ENCODE measurements at regions not wholly inside any gene's neighbourhood (a gene's known extent, or its start where the extent isn't known, plus 50 kb on each side); places are given as distances from the start of the nearest gene placed in this dataset.

GRCh38 chr18:4789506-4789905, 334.4 kb upstream of the DLGAP1 start:
- no peak overlapping the region for H3K4me2 ChIP-seq (ENCODE audit: low read depth, low read length)
- no peaks in the 10 kb centered on the region for H3K4me1 ChIP-seq (ENCODE audit: low read length)
- H3F3A ChIP-seq (ENCODE audit: insufficient read depth, low read length), result no peaks in the 10 kb centered on the region
- no peak overlapping the region for H3K4me3 ChIP-seq (ENCODE audit: low read length)
- H3K36me3 ChIP-seq (replicated peaks; ENCODE audit: insufficient read depth, low read length), result no peaks in the 10 kb centered on the region
- DNase-seq, result peak; percentile 50
- no peaks in the 10 kb centered on the region for H3K9me3 ChIP-seq (replicated peaks; ENCODE audit: insufficient read depth, low read length)
- H2AFZ ChIP-seq (ENCODE audit: low read length), result no peak overlapping the region
- H3K9ac ChIP-seq (ENCODE audit: low read length), result no peak overlapping the region
- no peaks in the 10 kb centered on the region for H3K79me2 ChIP-seq (ENCODE audit: low read length)
- H3K27me3 ChIP-seq (replicated peaks; ENCODE audit: insufficient read depth, low read length), result no peaks in the 10 kb centered on the region
- H3K9me2 ChIP-seq (replicated peaks; ENCODE audit: insufficient read depth, low read length), result no peaks in the 10 kb centered on the region
- TF ChIP-seq CTCF (IDR thresholded peaks at IDR 0.05; ENCODE audit: low read length), result peak; percentile 7; the same call in 1 of the 2 replicates
- TF ChIP-seq EZH2 (optimal IDR thresholded peaks at IDR 0.05; ENCODE audit: low read depth, low read length), result no peak
- no peak for TF ChIP-seq EZH2phosphoT487 (IDR thresholded peaks at IDR 0.05; ENCODE audit: low read length)
- no peak overlapping the region for H3K27ac ChIP-seq (ENCODE audit: low read length)
- no peaks in the 10 kb centered on the region for H4K20me1 ChIP-seq (ENCODE audit: insufficient read depth, low read length)

- no peaks in the 10 kb centered on the region for H3F3A ChIP-seq (ENCODE audit: insufficient read depth, low read length)
- no peak overlapping the region for H3K27ac ChIP-seq (ENCODE audit: low read length)
- no peak overlapping the region for H2AFZ ChIP-seq (ENCODE audit: low read length)
- H3K36me3 ChIP-seq (replicated peaks; ENCODE audit: insufficient read depth, low read length), result no peaks in the 10 kb centered on the region
- H4K20me1 ChIP-seq (ENCODE audit: insufficient read depth, low read length), result no peaks in the 10 kb centered on the region
- no peak overlapping the region for H3K4me3 ChIP-seq (ENCODE audit: low read length)
- H3K4me2 ChIP-seq (ENCODE audit: low read depth, low read length), result no peak overlapping the region
- H3K9me2 ChIP-seq (replicated peaks; ENCODE audit: insufficient read depth, low read length), result no peaks in the 10 kb centered on the region
- DNase-seq, result no peak
- H3K9me3 ChIP-seq (replicated peaks; ENCODE audit: insufficient read depth, low read length), result no peaks in the 10 kb centered on the region
- no peaks in the 10 kb centered on the region for H3K27me3 ChIP-seq (replicated peaks; ENCODE audit: insufficient read depth, low read length)
- H3K9ac ChIP-seq (ENCODE audit: low read length), result no peak overlapping the region
- H3K4me1 ChIP-seq (ENCODE audit: low read length), result no peaks in the 10 kb centered on the region
- TF ChIP-seq EZH2phosphoT487 (IDR thresholded peaks at IDR 0.05; ENCODE audit: low read length) (no peak), CTCF (IDR thresholded peaks at IDR 0.05; ENCODE audit: low read length) (no peak), EZH2 (optimal IDR thresholded peaks at IDR 0.05; ENCODE audit: low read depth, low read length) (no peak)
- H3K79me2 ChIP-seq (ENCODE audit: low read length), result no peaks in the 10 kb centered on the region
Observed at GRCh38 chr18:4781873-4782272, 326.8 kb upstream of the DLGAP1 start.

GRCh38 chr18:4765401-4765800, 310.3 kb upstream of the DLGAP1 start:
- Histone ChIP-seq H3K9me2 (replicated peaks; ENCODE audit: insufficient read depth, low read length) (no peaks in the 10 kb centered on the region), H4K20me1 (ENCODE audit: insufficient read depth, low read length) (no peaks in the 10 kb centered on the region), H3K9ac (ENCODE audit: low read length) (no peak overlapping the region), H3F3A (ENCODE audit: insufficient read depth, low read length) (no peaks in the 10 kb centered on the region), H2AFZ (ENCODE audit: low read length) (no peak overlapping the region), H3K9me3 (replicated peaks; ENCODE audit: insufficient read depth, low read length) (no peaks in the 10 kb centered on the region), H3K36me3 (replicated peaks; ENCODE audit: insufficient read depth, low read length) (no peaks in the 10 kb centered on the region), H3K27me3 (replicated peaks; ENCODE audit: insufficient read depth, low read length) (no peaks in the 10 kb centered on the region), H3K27ac (ENCODE audit: low read length) (no peak overlapping the region), H3K4me3 (ENCODE audit: low read length) (no peak overlapping the region), H3K4me1 (ENCODE audit: low read length) (no peaks in the 10 kb centered on the region), H3K79me2 (ENCODE audit: low read length) (no peaks in the 10 kb centered on the region), H3K4me2 (ENCODE audit: low read depth, low read length) (no peak overlapping the region)
- no peak for TF ChIP-seq EZH2 (optimal IDR thresholded peaks at IDR 0.05; ENCODE audit: low read depth, low read length)
- no peak for TF ChIP-seq EZH2phosphoT487 (IDR thresholded peaks at IDR 0.05; ENCODE audit: low read length)
- TF ChIP-seq CTCF (IDR thresholded peaks at IDR 0.05; ENCODE audit: low read length), result no peak
- no peak for DNase-seq
